HG03280 (cell line): ENCODE measurements at regions not wholly inside any gene's neighbourhood (a gene's known extent, or its start where the extent isn't known, plus 50 kb on each side); places are given as distances from the start of the nearest gene placed in this dataset.
"Not testable (repeated sequence)": the region's sequence is repeated elsewhere in the genome, so short reads cannot be mapped to it uniquely, and the experiment has no call there.

Experiments
- ATAC-seq: cut with Tn5 transposase; IDR thresholded peaks from one replicate; pipeline ENCODE4 v1.9.1; 2021; ENCODE audit warnings: mild to moderate bottlenecking, moderate library complexity; ENCODE audit not compliant: unreplicated experiment

DNA sequence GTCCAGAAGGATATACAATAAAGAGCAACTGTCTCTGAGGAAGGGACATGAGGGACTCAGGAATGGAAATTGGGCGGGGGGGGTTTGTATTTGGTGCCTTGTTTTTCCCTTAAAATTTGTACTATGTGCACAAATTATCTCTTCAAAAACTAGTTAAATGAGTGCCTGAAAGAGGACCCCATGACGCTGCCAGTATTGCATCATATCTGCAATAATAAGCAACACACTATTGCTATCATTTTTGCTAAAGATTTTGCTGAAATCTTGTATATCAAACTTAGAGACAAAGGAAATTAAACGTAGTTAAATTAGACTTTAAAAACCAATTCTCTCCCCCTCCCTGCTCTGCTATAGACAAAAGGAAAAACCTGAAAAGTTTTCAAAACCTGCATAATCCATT, 89.7 kb upstream of the SLC30A5 start:
- no peak for ATAC-seq

DNA sequence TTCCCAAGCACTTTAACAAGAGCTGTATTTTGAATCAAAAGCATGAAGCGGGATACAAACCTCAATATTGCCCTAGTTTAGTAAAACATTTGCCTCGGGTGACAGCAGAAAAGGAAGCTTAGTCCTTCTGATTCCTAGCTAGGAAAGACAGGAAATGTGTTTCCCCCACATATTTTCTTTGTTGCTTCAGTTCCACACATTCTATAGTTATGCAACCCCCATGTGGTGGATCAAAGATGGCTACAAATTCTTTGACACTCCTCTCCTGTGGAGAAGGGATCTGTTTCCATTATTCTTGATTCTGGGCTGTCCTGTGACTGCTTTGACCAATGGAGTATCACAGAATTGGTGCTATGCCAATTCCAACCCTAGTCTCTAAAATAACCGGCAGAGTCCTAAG, 89.1 kb upstream of the SLC30A5 start:
- ATAC-seq, result no peak

DNA sequence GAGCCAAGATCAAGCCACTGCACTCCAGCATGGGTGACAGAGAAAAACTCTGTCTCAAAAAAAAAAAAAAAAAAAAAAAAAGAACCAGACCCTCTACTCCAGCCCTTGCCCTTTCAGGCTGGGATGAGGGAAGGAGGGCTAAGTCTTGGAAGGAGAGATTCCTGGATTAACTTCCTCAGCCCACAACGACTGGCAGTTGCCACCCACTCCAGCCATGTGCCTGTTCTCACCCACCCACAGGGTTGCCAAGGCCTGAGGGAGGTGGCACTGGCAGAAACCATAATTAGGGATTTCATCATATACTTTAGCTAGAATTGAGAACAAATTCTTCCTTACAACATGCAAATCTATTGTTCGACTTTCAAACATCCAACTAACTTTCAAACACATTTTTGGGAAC, 87.8 kb upstream of the SLC30A5 start:
- ATAC-seq, result no peak

DNA sequence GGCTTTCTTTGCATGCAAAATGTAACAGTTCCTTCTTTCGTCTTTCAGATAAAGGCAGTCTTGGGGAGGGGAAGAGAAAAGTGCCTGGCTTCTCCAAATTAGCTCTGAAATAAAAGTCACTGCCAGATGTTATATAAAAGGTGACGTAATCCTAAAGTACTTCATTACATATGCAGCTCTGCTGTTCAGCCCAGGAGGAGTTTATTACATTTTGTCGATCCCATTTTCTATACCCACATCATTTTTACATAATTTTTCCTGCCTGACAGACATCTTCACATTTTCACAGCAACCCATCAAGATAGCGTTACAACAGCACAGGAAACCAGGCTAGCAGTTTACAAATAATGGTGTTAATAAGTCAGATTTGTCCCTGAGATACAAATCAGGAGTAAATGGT, 86.7 kb upstream of the SLC30A5 start:
- no peak for ATAC-seq

DNA sequence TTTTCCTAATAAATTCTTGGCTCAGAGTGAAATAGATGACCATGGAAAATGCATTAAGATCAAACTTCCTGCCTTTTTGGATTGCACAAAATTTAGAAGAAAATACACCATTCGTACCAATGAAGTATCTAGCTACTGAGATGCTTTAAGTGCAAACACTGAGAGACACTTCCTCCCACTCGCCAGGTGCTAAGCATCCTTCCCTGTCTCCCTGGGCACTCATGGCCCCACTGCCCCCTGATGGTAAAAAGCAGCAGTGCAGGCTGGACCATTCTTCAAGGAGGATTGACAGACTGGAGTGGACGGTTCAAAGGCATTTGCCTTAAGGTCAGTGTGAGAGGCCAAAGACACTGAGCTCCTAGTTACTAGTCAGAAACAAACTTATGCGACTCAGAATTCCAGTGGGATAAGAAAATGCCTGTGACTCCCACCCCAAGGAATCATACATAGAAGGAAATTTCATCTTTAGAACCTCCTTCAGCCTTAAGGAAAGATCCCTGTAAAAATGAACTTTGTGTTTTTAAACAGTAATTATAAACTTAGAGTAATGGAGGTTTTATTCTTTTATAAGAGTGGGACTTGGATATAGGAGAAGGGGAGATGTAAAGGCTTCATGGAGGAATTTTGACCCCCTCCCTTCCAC, 86.0 kb upstream of the SLC30A5 start:
- ATAC-seq, result peak; percentile 98

DNA sequence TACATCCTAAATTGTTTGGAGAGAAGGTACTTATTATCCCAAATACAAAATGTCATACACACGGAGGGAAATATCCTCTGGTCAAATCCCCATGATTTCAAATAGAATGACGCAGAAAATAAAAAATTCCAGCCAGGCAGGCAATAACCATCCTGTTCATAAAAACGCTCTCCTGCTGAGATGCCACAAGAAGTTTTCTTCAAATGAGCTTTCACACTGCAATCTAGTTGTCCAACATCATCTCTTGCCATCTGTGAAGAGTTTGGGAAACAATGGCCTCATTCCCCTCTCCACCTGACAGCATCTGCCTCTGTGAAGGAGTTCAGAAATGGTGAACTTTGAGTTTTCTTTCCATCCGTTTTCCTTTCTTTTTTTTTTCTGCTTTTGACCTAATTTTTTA, 83.3 kb upstream of the SLC30A5 start:
- ATAC-seq, result no peak

DNA sequence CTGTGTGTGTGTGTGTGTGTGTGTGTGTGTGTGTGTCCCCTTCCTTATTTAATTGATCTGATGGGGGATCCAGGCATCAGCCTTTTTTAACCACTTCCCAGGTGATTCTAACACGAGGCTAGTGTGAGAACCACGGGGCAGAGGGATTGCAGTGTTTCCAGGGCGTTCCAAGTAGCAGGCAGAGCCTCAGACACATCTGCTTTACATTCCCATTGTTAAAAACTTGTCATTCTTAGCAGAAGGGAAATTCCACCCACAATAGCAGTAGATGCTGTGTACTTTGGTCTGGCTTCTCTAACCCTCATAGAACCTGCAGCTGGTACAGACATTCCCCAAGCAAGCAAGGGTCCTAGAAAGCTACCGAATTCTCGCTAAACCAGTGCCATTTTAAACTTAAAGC, 81.9 kb upstream of the SLC30A5 start:
- no peak for ATAC-seq

DNA sequence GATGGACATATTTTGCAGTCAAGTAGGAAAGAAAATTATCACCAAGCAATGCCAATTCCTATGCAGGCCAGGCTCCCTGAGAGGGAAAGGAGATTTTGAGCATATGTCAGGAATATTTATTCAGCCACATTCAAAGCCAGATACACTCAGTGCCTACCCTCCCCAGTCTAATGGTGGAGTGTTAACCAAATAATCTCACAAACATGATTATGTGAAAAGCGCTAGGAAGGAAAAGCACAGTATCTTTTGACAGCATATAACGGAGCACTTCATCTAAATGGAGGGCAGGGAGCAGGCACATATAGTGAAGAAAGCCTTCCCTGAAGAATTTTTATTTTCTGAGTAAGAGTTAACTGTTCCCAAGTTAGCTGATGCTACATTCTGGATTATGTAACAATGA, 80.3 kb upstream of the SLC30A5 start:
- ATAC-seq, result no peak

DNA sequence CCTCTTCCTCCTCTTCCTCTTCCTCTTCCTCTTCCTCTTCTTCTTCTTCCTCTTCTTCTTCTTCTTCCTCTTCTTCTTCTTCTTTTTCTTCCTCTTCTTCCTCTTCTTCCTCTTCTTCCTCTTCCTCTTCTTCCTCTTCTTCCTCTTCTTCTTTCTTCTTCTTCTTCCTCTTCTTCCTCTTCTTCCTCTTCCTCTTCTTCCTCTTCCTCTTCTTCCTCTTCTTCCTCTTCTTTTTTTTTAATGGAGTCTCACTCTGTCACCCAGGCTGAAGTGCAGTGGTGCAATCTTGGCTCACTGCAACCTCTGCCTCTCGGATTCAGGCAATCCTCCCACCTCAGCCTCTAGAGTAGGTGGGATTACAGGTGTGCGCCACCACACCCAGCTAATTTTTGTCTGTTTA, 79.8 kb upstream of the SLC30A5 start:
- ATAC-seq, result not testable (repeated sequence)

DNA sequence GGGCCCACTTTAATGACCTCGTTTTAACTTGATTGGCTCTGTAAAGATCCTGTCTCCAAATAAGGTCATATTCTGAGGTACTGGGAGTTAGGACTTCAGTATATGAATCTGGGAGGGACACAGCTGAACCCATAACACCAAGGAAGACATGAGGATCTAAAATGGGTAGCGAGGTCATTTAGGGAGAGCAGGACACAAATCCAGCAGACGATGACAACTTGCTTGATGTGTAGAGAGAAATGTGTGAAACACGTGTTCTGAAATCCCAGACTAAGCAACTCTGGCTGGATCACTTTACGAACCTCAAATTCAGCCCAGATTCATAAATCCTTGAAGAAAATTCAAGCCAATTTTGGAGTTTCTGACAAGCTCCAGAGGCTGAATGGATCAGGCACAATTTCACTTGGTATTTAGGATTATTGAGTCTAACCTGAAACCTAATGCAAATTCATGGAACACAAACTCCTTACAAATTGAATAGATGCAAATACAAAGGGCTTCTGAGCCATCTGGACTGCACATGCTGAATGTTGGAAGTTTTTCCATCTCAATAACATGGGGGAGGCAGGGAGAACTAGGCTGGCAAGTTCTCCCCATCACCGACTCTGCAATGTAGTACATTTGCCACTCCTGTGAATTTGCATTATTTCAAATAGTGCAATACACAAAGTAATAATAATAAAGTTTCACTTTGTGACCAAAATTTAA, 74.0 kb upstream of the SLC30A5 start:
- no peak for ATAC-seq

DNA sequence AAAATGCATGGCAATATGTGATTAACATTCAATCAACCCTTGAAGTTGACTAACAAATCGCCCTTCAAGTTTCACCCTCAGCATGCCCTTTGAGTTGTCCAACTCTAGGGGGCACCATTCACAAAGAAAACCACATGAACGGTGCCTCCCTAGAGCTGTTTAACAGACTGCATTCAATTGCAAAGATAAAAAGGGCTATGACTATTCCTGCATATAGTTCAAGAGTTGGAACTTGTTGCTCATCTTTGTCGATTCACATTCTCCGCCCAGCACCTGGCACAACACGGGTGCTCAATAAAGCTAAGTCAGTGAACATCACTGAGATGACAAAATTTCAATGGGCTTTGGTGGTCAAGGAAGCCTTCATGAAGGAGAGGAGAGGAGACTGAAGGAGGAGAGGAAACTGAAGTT, 69.6 kb upstream of the SLC30A5 start:
- ATAC-seq, result no peak

DNA sequence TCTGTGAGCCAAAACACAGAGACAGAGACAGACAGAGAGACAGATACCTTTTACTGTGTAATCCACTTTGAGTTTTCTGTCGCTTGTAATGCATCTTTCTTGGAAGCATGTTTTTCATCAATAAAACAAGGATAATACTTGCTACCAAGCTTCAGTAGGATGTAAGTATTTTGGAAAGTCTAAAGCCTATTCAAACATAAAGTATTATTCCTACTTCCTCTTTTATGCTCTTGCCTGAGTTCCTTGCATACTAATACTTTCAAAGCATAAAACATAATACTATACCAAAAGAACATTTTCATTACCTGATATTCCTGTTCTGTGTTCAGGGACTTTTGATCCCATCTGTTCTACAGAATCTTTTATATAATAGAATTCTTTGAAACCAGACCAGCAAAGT, 64.5 kb upstream of the SLC30A5 start:
- ATAC-seq, result no peak

DNA sequence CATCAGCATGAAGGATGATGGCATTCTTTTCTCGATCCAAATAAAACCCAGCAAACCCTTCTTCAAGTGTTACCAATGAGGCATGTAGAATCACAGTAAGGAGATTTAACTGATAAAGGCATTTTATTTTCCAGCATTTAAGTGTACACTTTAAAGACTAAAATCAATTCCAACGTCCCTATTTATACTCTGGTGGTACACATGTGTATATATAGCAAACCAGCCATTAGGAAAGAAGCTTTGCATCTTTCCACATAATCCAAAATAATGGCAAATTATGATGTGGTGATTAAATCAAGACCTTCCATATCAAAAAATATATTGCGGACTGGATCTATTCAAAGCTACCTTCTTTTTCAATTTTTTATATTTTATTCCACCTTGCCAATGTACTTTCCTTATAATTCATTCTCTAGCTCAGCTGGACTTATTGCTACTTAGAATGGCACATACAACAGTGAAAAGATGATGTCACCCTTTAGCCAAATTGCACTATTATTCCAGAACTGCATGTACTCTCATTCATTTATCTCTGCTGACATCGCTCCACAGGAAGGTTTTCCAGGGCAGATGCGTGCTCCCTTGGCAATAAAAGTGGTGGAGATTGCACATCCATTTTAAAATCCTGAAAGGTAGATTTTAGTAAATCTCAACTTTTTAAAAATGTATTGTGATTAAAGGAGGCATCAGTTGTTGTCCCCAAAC, 63.3 kb upstream of the SLC30A5 start:
- no peak for ATAC-seq

DNA sequence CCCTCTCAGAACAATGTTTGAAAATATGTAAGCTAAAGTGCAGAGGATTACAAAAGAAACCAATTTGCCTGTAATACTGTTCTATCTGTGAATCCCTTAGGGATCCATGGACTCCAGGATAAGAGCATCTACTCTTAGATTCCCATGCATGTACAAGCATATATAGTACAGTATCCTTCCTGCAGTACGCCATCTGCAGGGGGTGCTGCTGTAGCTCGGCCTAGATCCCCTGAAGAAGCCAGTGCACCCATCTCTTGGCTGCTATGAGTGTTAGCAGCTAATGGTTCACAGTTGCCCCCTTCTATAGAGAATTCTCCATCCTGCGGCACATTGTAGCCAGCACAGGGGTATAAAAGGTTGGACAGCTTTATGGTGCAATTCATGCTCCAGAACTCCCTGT, 61.8 kb upstream of the SLC30A5 start:
- no peak for ATAC-seq

DNA sequence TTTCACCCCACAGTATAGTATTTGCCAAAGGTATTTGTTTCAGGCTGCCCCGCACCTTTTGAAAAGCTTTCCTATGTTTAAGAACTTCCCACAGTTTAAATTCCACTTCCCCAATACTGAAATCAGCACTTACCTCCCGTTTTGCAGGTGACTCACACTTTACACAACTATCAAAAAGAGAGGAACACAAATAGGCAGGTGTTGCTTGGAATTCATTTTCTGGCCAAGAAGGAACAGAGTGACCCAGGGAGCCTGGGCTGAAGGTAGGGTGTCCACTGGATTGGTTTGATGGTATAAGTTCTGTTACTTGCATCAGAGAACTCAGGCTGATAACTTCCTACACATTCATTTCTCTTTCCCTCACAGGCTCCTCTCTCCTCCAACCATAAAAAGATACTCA, 60.1 kb upstream of the SLC30A5 start:
- no peak for ATAC-seq

DNA sequence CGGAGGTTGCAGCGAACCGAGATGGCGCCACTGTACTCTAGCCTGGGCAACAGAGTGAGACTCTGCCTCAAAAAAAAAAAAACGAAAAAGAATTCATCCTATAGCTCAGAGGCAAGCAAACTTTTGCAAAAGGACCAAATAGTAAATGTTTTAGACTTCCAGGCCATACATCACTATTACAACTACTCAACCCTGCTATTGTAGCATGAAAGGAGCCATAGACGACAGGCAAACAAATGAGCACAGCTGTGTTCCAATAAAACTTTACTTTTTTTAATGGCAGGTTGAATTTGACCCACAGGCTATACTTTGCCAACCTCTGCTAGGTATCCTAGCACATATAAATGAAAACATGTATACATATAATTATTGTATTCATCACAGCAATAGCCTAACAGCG, 58.9 kb upstream of the SLC30A5 start:
- ATAC-seq, result no peak

DNA sequence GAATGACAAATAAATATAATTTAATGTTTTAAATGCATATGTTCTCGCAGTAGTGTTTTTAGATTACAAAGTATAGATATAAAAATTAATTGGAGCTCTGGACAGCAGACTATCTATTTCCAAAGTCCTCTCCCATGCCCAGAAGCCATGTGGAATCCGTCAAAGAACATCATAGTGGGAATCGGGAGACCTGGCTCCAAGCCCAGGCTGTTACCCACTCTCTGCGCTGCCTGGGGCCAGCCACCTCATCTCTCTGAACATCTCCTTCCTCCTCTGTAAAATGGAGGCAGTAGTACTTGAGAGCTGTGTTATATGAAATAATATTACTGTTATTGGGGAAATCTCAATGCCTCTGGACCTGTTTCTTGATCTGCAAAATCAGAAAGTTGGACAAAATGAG, 58.1 kb upstream of the SLC30A5 start:
- ATAC-seq, result no peak

DNA sequence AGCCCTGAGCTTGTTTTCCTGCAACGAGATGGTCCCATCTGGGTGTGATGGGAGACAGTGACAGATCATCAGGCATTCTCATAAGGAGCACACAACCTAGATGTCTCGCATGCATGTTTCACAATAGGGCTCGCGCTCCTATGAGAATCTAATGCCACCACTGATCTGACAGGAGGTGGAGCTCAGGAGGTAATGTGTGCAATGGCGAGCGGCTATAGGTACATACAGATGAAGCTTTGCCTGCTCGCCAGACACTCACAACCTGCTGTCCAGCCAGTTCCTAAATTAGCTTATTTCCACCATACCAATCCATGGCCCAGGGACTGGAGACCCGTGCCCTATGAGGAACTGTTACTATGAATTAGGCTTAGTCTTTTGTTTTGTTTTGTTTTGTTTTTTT, 55.3 kb upstream of the SLC30A5 start:
- no peak for ATAC-seq

DNA sequence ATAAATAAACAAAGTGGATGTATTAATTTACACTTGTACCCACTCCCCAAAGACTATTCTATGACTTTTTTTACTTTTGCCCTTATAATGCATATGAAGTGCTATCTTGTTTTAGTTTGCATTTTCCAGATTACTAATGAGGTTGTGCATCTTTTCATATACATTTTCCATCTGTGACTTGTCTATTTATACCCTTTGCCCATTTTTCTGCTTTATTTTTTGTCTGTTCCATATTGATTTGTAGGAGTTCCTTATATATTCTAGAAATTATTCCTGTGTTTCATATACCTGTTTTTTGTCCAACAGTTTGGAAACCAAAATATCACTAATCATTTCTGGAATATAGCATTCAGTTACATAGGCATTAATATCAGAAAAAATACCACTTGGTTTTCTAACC, 54.0 kb upstream of the SLC30A5 start:
- ATAC-seq, result no peak

DNA sequence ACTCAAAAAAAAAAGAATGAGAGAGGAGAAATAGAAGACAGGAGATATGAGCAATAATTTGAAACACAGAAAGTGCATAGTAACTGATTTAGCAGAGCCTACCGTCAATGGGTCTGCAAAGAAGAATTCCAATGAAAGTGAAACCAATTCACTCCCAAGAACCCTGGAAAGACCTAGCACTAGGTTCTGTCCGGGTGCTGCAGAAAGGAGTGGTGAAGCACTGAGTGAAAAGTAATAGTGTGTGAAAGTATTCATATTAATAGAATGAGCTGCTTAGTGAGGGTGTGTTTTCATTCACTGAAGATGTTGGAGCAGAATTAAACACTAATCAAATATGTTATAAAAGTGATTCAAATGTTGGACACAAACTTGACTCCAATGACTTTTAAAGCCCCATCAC, 51.3 kb upstream of the SLC30A5 start:
- peak; percentile 31 for ATAC-seq

DNA sequence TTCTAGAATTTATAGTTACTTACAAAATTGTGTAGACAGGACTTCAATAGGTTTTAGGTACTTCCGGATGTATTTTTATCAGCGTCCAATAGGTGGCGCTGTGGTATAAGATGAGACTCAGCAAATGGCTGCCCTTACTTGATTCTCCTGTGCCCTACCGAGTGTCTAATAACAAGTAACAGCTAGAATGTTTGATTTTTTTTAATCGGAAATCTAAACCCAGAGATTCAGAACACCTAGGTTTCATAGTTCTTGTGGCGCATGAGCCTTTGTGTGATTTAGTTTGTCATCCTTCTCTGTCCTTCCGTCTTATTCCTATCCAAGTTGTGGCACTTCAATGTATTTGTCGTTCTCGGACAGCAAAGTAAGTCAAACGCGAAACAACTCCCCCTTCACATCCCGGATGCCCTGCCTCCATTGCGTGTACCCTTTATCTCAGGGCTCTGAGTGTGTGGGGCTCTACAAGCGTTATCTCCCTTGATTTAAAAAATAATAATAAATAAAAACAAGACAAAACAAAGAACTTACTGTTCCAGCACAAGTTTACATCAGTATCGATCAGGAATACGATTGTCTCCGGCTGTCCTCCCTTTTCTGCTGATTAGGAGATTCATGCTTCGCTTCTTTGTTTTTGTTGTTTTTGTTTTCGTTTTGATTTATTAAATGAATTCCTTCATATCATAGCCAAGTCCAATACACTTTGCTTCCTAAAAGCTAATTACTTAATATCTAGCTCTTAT, 50.7 kb upstream of the SLC30A5 start:
- ATAC-seq, result peak; percentile 97

DNA sequence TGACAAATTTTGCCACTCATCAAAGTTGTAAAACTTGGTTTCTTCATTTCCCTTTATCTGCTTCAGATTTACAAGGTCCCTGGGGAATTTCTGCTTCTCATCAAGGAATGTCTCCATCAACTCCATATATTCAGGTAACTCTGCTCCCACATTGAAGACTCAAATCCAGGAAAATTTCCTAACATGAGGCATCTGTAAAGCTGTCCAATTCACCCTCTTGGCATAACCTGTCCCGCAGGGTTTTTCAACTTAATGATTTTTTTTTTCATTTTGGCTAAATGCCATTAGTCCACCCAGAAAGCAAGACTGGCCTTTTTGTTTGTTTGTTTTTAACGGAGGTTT, 50.2 kb upstream of the SLC30A5 start:
- ATAC-seq, result no peak
